Ascending aorta (tissue), 2 donors: ENCODE measurements at regions not wholly inside any gene's neighbourhood (a gene's known extent, or its start where the extent isn't known, plus 50 kb on each side); places are given as distances from the start of the nearest gene placed in this dataset.

ENCODE experiments used
- DNase-seq, 2 donors: peaks; one replicate each; pipeline ENCODE4 v3.0.0-alpha.2; 2019; ENCODE audit warnings: low spot score in 2 of 2
- H3K27ac ChIP-seq, 2 donors: fragments of 200-600 bp; sonication (generic); one replicate each; pipeline ENCODE4 v1.5.1; 2016 to 2017; ENCODE audit warnings: mild to moderate bottlenecking in 1 of 2
- H3K27me3 ChIP-seq: fragments of 200-600 bp; sonication (generic); one replicate; pipeline ENCODE4 v1.5.1; 2017
- H3K36me3 ChIP-seq, 2 donors: fragments of 200-600 bp; sonication (generic); one replicate each; pipeline ENCODE4 v1.5.1; 2016
- H3K4me1 ChIP-seq, 2 donors: fragments of 200-600 bp; sonication (generic); one replicate each; pipeline ENCODE4 v1.5.1; 2016 to 2017; ENCODE audit warnings: mild to moderate bottlenecking in 1 of 2
- H3K4me3 ChIP-seq, 2 donors: fragments of 200-600 bp; sonication (generic); one replicate each; pipeline ENCODE4 v1.5.1; 2016 to 2017; ENCODE audit warnings: mild to moderate bottlenecking in 1 of 2
- H3K9me3 ChIP-seq, 2 donors: fragments of 200-600 bp; sonication (generic); one replicate each; pipeline ENCODE4 v1.5.1; 2016
- intact Hi-C: fragments of 100-400 bp; cut with DNase I; formaldehyde crosslinking; loops from one replicate; pipeline ENCODE4 v1.15.1; 2023
- TF ChIP-seq, protein P1 (sequence below), 3 experiments: fragments of 200-600 bp in 2 of 3; fragments of 450-650 bp in 1 of 3; sonication (generic) in 2 of 3; IDR thresholded peaks; one replicate each; pipeline ENCODE4 v1.5.1; 2016 to 2019; ENCODE audit warnings: antibody characterized with exemption in 3 of 3, mild to moderate bottlenecking in 1 of 3, moderate library complexity in 1 of 3

DNA sequence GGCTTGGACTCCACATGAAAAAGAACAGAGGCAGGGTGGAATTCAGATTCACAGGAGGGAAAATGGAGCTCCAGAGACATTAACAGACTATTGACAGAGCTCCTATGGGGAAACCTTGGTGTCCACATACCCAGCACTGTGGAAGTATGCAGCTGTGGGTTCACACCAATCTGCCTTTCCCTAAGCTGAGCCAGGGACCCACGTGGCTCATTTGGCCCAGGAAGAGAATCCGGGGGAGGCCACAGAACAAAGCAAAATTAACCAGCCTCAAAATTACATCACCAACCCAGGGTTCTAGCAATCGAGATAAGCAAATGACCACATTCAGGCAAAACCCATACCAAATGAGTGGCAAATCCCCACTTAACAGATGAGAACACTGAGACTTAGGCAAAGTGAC is 105.8 kb upstream of the TWIST2 start:
- TF ChIP-seq, protein P1, sequence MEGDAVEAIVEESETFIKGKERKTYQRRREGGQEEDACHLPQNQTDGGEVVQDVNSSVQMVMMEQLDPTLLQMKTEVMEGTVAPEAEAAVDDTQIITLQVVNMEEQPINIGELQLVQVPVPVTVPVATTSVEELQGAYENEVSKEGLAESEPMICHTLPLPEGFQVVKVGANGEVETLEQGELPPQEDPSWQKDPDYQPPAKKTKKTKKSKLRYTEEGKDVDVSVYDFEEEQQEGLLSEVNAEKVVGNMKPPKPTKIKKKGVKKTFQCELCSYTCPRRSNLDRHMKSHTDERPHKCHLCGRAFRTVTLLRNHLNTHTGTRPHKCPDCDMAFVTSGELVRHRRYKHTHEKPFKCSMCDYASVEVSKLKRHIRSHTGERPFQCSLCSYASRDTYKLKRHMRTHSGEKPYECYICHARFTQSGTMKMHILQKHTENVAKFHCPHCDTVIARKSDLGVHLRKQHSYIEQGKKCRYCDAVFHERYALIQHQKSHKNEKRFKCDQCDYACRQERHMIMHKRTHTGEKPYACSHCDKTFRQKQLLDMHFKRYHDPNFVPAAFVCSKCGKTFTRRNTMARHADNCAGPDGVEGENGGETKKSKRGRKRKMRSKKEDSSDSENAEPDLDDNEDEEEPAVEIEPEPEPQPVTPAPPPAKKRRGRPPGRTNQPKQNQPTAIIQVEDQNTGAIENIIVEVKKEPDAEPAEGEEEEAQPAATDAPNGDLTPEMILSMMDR (IDR thresholded peaks at IDR 0.05): no peak
- Histone ChIP-seq H3K27ac (no peak overlapping the region), H3K4me3 (no peak overlapping the region), H3K27me3 (no peaks in the 10 kb centered on the region), H3K36me3 (no peaks in the 10 kb centered on the region), H3K4me1 (no peaks in the 10 kb centered on the region), H3K9me3 (no peaks in the 10 kb centered on the region)
- intact Hi-C loops: no loop called here
- DNase-seq: no peak

DNA sequence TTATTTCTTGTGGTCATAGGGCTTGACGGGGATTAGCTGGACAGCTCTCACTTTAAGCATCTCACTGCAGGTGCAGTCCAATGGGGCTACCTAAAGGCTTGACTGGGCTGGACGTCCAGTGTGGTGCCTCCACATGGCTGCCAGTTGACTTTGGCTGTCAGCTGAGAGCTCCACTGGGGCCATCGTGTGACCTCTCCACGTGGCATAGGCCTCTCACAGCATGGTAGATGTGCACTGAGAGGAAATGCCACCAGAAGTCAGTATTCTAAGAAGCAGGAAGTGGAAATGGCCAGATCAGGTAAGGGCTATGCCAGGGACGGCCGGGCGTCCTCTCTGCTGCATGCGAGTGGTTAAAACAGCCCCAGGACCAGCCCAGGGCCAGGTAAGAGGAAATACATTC is 105.2 kb upstream of the TWIST2 start:
- TF ChIP-seq, protein P1 (IDR thresholded peaks at IDR 0.05): no peak

DNA sequence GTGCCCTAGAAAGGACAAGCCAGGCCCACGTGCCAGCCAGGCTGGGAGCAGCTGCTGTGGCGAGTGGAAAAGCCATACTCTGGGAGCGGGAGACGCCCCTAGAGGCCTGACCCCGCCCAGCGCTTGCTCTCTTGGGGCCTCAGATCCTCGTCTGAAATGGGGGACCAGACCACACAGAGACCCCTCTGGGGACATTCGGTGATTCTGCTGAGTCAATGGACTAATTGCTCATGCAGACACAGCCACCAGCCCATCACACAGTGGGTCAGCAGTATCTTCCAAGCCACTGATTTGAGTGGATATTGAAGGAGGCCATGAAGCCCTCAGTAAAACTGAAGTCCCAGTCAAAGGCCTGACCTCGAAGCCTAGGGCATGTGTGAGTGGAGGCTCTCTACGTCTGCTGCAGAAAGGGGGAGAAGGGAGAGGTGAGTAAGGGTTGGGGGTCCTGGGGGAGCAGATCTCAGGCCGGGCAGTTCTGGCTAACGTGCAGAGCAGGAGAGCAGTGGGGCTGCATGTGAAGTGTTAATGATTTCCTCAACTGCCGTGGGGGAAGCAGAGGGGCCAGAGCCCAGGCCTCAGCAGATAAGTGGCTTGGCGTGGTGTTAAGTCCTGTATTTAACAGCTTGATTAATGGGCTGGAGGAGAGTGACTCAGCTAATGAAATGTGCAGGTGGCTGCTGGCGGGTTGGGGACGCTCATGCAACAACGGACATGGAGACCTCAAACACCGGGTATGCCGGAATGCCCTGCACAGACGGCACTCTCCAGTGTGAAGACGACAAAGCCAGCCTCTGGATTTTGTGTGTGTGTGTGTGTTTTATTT is 104.4 kb upstream of the TWIST2 start:
- no peak for DNase-seq
- no peaks in the 10 kb centered on the region for H3K36me3 ChIP-seq
- TF ChIP-seq, protein P1 (IDR thresholded peaks at IDR 0.05): no peak
- no peaks in the 10 kb centered on the region for H3K9me3 ChIP-seq
- H3K4me1 ChIP-seq: no peaks in the 10 kb centered on the region
- intact Hi-C loops: no loop called here
- H3K4me3 ChIP-seq: no peak overlapping the region
- H3K27me3 ChIP-seq: no peaks in the 10 kb centered on the region
- H3K27ac ChIP-seq: no peak overlapping the region

More for the DNA sequence above, 105.2 kb upstream of the TWIST2 start:
- no peaks in the 10 kb centered on the region for H3K27me3 ChIP-seq
- no peak for DNase-seq
- no peaks in the 10 kb centered on the region for H3K4me1 ChIP-seq
- H3K9me3 ChIP-seq: no peaks in the 10 kb centered on the region
- intact Hi-C loops: no loop called here
- no peak overlapping the region for H3K4me3 ChIP-seq
- H3K36me3 ChIP-seq: no peaks in the 10 kb centered on the region
- no peak overlapping the region for H3K27ac ChIP-seq

DNA sequence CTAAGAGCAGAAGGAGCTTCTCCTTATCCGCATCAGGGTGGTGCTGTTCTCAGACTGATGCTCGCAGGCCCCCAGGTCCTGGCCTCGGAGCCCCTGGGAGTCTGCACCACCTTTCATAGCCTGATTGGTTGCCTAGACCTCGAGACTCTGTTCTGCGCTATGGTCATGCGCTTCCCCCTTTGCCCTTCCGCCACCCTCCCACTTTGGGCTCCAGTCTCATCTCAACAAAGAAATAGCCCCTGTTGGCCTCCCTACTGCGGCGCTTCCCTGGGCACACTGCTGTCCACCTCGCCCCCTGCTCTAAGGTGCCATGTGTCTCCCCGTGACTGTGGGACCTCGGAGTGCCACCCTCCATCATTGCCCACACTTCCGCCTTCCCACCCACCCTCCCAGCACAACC is 102.9 kb upstream of the TWIST2 start:
- DNase-seq: no peak
- intact Hi-C loops: no loop called here
- H3K4me3 ChIP-seq: no peak overlapping the region
- no peaks in the 10 kb centered on the region for H3K27me3 ChIP-seq
- H3K36me3 ChIP-seq: no peaks in the 10 kb centered on the region
- TF ChIP-seq, protein P1 (IDR thresholded peaks at IDR 0.05): no peak
- no peaks in the 10 kb centered on the region for H3K4me1 ChIP-seq
- H3K27ac ChIP-seq: no peak overlapping the region
- no peaks in the 10 kb centered on the region for H3K9me3 ChIP-seq

DNA sequence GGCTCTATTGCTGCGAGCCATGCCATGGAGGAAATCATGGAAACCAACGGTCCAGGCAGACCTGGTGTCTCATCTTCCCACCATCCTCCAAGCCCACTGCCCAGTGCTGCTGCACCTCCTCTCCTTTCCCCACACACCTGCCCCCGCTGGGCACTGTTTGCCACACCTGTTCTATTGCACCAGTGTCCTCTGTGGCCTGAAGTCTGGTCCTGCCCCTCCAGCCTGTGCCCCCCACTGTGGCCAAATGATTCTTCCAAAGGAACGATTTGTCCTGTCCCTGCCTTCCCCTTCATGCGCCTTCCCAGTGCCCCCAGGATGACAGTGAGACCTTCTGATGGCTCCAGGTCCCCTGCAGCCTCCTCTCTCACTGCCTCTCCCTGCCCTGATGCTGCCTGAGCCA is 101.9 kb upstream of the TWIST2 start:
- H3K4me1 ChIP-seq: no peaks in the 10 kb centered on the region
- no peak overlapping the region for H3K27ac ChIP-seq
- intact Hi-C loops: no loop called here
- H3K9me3 ChIP-seq: no peaks in the 10 kb centered on the region
- no peaks in the 10 kb centered on the region for H3K27me3 ChIP-seq
- DNase-seq: no peak
- H3K4me3 ChIP-seq: no peak overlapping the region
- no peaks in the 10 kb centered on the region for H3K36me3 ChIP-seq
- TF ChIP-seq, protein P1 (IDR thresholded peaks at IDR 0.05): no peak
